ENCODE measurements at regions not wholly inside any gene's neighbourhood (a gene's known extent, or its start where the extent isn't known, plus 50 kb on each side); places are given as distances from the start of the nearest gene placed in this dataset.

GRCh38 chr3:63167113-63167512 lies 111.0 kb upstream of the SYNPR start:
- H3K9me2 ChIP-seq, result no peaks in the 10 kb centered on the region
- 53% methylated on average over 4 of the region's 4 CpGs for WGBS (ENCODE audit: low lambda C conversion rate)
- POLR2A ChIA-PET, result no interaction called here

GRCh38 chr3:63168179-63168578 lies 109.9 kb upstream of the SYNPR start:
- Histone ChIP-seq H3K4me1 (ENCODE audit: control insufficient read depth in 1 of 2, insufficient read depth in 2 of 2, low read depth in 1 of 2, low read length in 1 of 2) (no peaks in the 10 kb centered on the region), H3F3A (replicated peaks; ENCODE audit: insufficient read depth) (no peaks in the 10 kb centered on the region), H2AFZ (ENCODE audit: low read depth) (no peak overlapping the region), H3K4me2 (no peak overlapping the region), H3K9me2 (no peaks in the 10 kb centered on the region), H3K79me2 (ENCODE audit: insufficient read depth) (no peaks in the 10 kb centered on the region), H4K20me1 (ENCODE audit: insufficient read depth) (no peaks in the 10 kb centered on the region), H3K9me3 (no peaks in the 10 kb centered on the region), H3K27ac (ENCODE audit: low read depth in 2 of 2, low read length in 1 of 2) (no peak overlapping the region), H3K9ac (no peak overlapping the region), H3K27me3 (ENCODE audit: insufficient read depth) (no peaks in the 10 kb centered on the region), H3K36me3 (replicated peaks in 1 of 2; ENCODE audit: control insufficient read depth in 1 of 2, insufficient read depth in 2 of 2, low read length in 1 of 2) (no peaks in the 10 kb centered on the region), H3K4me3 (ENCODE audit: low read depth in 2 of 2, low read length in 1 of 2) (no peak overlapping the region)
- no peak for DNase-seq
- CTCF ChIA-PET, result no interaction called here
- POLR2A ChIA-PET, result no interaction called here
- TF ChIP-seq RFX5 (IDR thresholded peaks at IDR 0.05; ENCODE audit: low read length) (no peak), RAD21 (IDR thresholded peaks at IDR 0.05; ENCODE audit: low read length) (no peak), SMC3 (IDR thresholded peaks at IDR 0.05; ENCODE audit: low read depth, low read length) (no peak), SIN3A (IDR thresholded peaks at IDR 0.05; ENCODE audit: borderline replicate concordance, low read depth, low read length) (no peak), MAX (IDR thresholded peaks at IDR 0.05; ENCODE audit: low read depth) (no peak), GABPA (IDR thresholded peaks at IDR 0.05; ENCODE audit: low read depth) (no peak), NFIC (IDR thresholded peaks at IDR 0.05; ENCODE audit: borderline replicate concordance) (no peak), YY1 (IDR thresholded peaks at IDR 0.05; ENCODE audit: low read depth) (no peak), ELF1 (IDR thresholded peaks at IDR 0.05) (no peak), EP300 (IDR thresholded peaks at IDR 0.05; ENCODE audit: borderline replicate concordance in 1 of 2, low read depth in 1 of 2, low read length in 1 of 2) (no peak), MEF2A (IDR thresholded peaks at IDR 0.05; ENCODE audit: borderline replicate concordance, low read depth) (no peak)
- TF ChIP-seq, protein P1, sequence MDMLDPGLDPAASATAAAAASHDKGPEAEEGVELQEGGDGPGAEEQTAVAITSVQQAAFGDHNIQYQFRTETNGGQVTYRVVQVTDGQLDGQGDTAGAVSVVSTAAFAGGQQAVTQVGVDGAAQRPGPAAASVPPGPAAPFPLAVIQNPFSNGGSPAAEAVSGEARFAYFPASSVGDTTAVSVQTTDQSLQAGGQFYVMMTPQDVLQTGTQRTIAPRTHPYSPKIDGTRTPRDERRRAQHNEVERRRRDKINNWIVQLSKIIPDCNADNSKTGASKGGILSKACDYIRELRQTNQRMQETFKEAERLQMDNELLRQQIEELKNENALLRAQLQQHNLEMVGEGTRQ (IDR thresholded peaks at IDR 0.05; ENCODE audit: borderline replicate concordance, low read depth, low read length), result no peak

More at GRCh38 chr3:63167113-63167512, 111.0 kb upstream of the SYNPR start:
- CTCF ChIA-PET, result interaction anchor here (1.6 kb wide), 1 partner anchor 124 kb away, joined by 3 read pairs; no protein-coding TSS in a partner anchor
- H3K4me3 ChIP-seq (ENCODE audit: low read depth in 2 of 2, low read length in 1 of 2), result no peak overlapping the region
- H3K36me3 ChIP-seq (replicated peaks in 1 of 2; ENCODE audit: control insufficient read depth in 1 of 2, insufficient read depth in 2 of 2, low read length in 1 of 2), result no peaks in the 10 kb centered on the region
- H2AFZ ChIP-seq (ENCODE audit: low read depth), result no peak overlapping the region
- H3K27ac ChIP-seq (ENCODE audit: low read depth in 2 of 2, low read length in 1 of 2), result no peak overlapping the region
- H3K4me1 ChIP-seq (ENCODE audit: control insufficient read depth in 1 of 2, insufficient read depth in 2 of 2, low read depth in 1 of 2, low read length in 1 of 2), result no peaks in the 10 kb centered on the region
- DNase-seq, result no peak
- TF ChIP-seq JUND (IDR thresholded peaks at IDR 0.05) (no peak), IRF3 (IDR thresholded peaks at IDR 0.05; ENCODE audit: low read depth, low read length) (no peak), SIN3A (IDR thresholded peaks at IDR 0.05; ENCODE audit: borderline replicate concordance, low read depth, low read length) (no peak), FOXM1 (IDR thresholded peaks at IDR 0.05; ENCODE audit: low read depth) (no peak), MXI1 (IDR thresholded peaks at IDR 0.05; ENCODE audit: low read depth, low read length) (no peak), RCOR1 (IDR thresholded peaks at IDR 0.05; ENCODE audit: low read length) (no peak), ZBTB33 (IDR thresholded peaks at IDR 0.05; ENCODE audit: borderline replicate concordance, low read depth) (no peak), NRF1 (IDR thresholded peaks at IDR 0.05; ENCODE audit: low read depth, low read length) (no peak), YY1 (IDR thresholded peaks at IDR 0.05; ENCODE audit: low read depth) (no peak), POLR2AphosphoS5 (IDR thresholded peaks at IDR 0.05; ENCODE audit: low read depth, low read length) (no peak), SMC3 (IDR thresholded peaks at IDR 0.05; ENCODE audit: low read depth, low read length) (no peak), GABPA (IDR thresholded peaks at IDR 0.05; ENCODE audit: low read depth) (no peak), FOSL2 (IDR thresholded peaks at IDR 0.05; ENCODE audit: borderline replicate concordance, low read depth) (no peak)
- TF ChIP-seq, protein P2, sequence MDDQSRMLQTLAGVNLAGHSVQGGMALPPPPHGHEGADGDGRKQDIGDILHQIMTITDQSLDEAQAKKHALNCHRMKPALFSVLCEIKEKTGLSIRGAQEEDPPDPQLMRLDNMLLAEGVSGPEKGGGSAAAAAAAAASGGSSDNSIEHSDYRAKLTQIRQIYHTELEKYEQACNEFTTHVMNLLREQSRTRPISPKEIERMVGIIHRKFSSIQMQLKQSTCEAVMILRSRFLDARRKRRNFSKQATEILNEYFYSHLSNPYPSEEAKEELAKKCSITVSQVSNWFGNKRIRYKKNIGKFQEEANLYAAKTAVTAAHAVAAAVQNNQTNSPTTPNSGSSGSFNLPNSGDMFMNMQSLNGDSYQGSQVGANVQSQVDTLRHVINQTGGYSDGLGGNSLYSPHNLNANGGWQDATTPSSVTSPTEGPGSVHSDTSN (IDR thresholded peaks at IDR 0.05), result no peak
- no peaks in the 10 kb centered on the region for H3K27me3 ChIP-seq (ENCODE audit: insufficient read depth)
- H3K79me2 ChIP-seq (ENCODE audit: insufficient read depth), result no peaks in the 10 kb centered on the region
- H3K4me2 ChIP-seq, result no peak overlapping the region
- H3K9ac ChIP-seq, result no peak overlapping the region
- H4K20me1 ChIP-seq (ENCODE audit: insufficient read depth), result no peaks in the 10 kb centered on the region
- no peaks in the 10 kb centered on the region for H3K9me3 ChIP-seq
- no peaks in the 10 kb centered on the region for H3F3A ChIP-seq (replicated peaks; ENCODE audit: insufficient read depth)

Measured in SK-N-SH (cell line).